Kidney (tissue), 13 donors: ENCODE measurements at regions not wholly inside any gene's neighbourhood (a gene's known extent, or its start where the extent isn't known, plus 50 kb on each side); places are given as distances from the start of the nearest gene placed in this dataset.

Source experiments
- DNase-seq, 5 donors: peaks; one replicate each; pipeline ENCODE4 v3.0.0-alpha.2; 2013 to 2020
- FAIRE-seq: peaks from 2 replicates; lab custom pipeline; 2012; peaks lifted over from hg19 to GRCh38; lab: Jason Lieb, UNC
- H3K27ac ChIP-seq, 2 donors: one replicate each; pipeline ENCODE4 v1.7.0; 2013; ENCODE audit warnings: low read depth in 2 of 2, low read length in 2 of 2, inconsistent platforms in 1 of 2
- H3K27me3 ChIP-seq: one replicate; pipeline ENCODE4 v1.7.1; 2013; ENCODE audit warnings: low read length, inconsistent platforms; ENCODE audit not compliant: control insufficient read depth, insufficient read depth
- H3K36me3 ChIP-seq, 3 donors: one replicate each; pipeline versions ENCODE4 v1.7.0 to v1.7.1; 2013; ENCODE audit warnings: low read length in 3 of 3, control low read depth in 1 of 3, inconsistent platforms in 1 of 3; ENCODE audit not compliant: insufficient read depth in 3 of 3, control insufficient read depth in 2 of 3
- H3K4me1 ChIP-seq, 3 donors: one replicate each; pipeline versions ENCODE4 v1.7.0 to v1.7.1; 2013; ENCODE audit warnings: low read length in 3 of 3, inconsistent platforms in 1 of 3, low read depth in 1 of 3; ENCODE audit not compliant: control insufficient read depth in 2 of 3, insufficient read depth in 2 of 3
- H3K4me3 ChIP-seq, 3 donors: one replicate each; pipeline versions ENCODE4 v1.7.0 to v1.8.1; 2013; ENCODE audit warnings: low read length in 3 of 3, control low read depth in 1 of 3, inconsistent platforms in 1 of 3
- H3K9ac ChIP-seq, 3 donors: one replicate each; pipeline versions ENCODE4 v1.7.0 to v1.7.1; 2013; ENCODE audit warnings: low read length in 3 of 3, control low read depth in 1 of 3, inconsistent platforms in 1 of 3
- H3K9me3 ChIP-seq, 3 donors: one replicate each; pipeline versions ENCODE4 v1.7.0 to v1.7.1; 2013; ENCODE audit warnings: low read length in 3 of 3, control low read depth in 1 of 3, inconsistent platforms in 1 of 3; ENCODE audit not compliant: control insufficient read depth in 2 of 3, insufficient read depth in 1 of 3
- intact Hi-C: fragments of 100-400 bp; cut with DNase I; formaldehyde crosslinking; loops from one replicate; pipeline ENCODE4 v1.11.1; 2022
- TF ChIP-seq, protein P1 (sequence below): IDR thresholded peaks from 3 replicates; pipeline ENCODE4 v1.5.1; 2012; ENCODE audit warnings: mild to moderate bottlenecking, moderate library complexity, borderline replicate concordance; ENCODE audit not compliant: insufficient read depth; ENCODE audit errors: extremely low read depth
- donor health status: control.
- donor health status: control.
- donor health status: control.
- donor health status: control.
- donor health status: control.
- donor health status: DM: yes; HTN: yes; CAD: no.
- donor health status: Normal renal cell carcinoma (clear cell type).

DNA sequence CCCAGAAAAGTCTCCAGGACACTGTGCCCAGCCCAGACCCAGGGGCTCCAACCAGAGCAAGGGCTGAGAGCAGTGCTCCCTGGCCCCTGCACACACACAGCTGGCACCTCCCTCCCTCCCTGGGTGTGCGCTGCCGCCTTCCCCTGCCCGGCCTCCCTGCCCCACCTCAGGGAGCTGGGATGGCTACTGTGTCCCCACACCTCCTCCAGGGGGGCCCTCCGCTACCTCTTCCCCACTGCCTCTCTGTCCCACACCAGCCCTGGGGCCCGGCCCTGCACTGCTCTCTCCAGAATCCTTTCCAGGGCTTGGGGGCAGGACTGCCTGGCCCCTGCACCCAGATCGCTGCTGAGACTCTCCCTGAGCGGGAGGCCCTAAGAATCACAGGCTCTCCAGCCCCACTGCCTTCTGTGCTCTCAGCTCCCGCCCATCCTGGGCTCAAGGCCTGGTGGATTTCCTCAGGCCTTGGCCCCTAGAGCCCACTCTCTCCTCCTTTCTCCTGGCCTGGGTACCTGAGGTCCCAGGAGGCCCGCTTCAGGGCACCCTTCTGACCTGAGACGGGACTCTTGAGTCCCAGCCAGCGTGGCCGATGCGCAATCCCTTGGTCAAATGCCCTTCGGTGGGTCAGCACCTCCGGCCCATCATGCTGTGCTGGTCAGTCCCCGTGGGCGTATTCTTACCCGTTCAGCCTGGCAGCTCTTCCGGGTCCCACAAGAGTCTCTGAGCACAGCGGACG, 276.8 kb upstream of the HDAC4 start:
- Histone ChIP-seq H3K36me3 (no peaks in the 10 kb centered on the region), H3K27me3 (no peaks in the 10 kb centered on the region), H3K9ac (no peak overlapping the region), H3K9me3 (peaks cover 0 to 4% (median 2%) of the 10 kb centered on the region in 3 donors), H3K4me3 (no peak overlapping the region), H3K27ac (no peak overlapping the region), H3K4me1 (no peaks in the 10 kb centered on the region)
- DNase-seq (peak in 2 of 5 donors; percentile 26 to 59), FAIRE-seq (no peak)
- TF ChIP-seq, protein P1, sequence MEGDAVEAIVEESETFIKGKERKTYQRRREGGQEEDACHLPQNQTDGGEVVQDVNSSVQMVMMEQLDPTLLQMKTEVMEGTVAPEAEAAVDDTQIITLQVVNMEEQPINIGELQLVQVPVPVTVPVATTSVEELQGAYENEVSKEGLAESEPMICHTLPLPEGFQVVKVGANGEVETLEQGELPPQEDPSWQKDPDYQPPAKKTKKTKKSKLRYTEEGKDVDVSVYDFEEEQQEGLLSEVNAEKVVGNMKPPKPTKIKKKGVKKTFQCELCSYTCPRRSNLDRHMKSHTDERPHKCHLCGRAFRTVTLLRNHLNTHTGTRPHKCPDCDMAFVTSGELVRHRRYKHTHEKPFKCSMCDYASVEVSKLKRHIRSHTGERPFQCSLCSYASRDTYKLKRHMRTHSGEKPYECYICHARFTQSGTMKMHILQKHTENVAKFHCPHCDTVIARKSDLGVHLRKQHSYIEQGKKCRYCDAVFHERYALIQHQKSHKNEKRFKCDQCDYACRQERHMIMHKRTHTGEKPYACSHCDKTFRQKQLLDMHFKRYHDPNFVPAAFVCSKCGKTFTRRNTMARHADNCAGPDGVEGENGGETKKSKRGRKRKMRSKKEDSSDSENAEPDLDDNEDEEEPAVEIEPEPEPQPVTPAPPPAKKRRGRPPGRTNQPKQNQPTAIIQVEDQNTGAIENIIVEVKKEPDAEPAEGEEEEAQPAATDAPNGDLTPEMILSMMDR, result no peak
- intact Hi-C loops, result no loop called here

DNA sequence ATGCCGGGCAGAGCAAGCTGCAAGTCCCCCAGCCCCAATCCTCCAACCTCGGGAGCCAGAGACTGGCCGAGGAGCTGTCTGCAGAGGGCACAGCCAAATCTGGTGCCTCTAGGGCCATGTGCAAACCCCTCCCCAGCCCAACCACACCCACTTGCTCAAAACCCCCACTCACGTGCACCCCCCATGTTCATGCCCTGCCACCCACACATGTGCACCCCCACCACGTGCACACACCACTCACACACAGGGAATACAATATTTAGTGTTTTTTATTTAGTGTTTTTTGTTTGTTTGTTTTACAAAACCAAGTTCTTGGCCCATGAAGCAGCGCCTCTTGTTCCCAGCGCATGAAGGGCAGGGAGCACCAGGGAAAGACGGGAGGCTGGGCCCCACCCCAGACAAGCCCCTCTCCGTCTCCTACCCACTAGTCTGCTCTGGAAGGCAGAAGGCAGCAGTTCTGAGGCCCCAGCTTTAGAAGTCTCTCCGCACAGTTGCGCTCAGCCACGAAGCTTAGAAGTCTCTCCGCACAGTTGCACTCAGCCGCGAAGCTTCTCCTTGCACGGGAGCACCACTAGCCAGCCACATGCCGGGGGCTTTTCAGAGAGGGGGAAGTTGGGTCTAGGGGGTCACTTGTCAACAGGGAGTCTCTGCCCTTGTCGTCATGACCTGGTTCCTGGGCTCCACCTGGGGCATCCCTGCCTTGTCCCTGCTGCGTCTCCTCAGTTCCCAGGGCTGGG, 276.1 kb upstream of the HDAC4 start:
- Histone ChIP-seq H3K4me3 (no peak overlapping the region), H3K36me3 (no peaks in the 10 kb centered on the region), H3K9me3 (no peaks in the 10 kb centered on the region), H3K27ac (no peak overlapping the region), H3K4me1 (no peaks in the 10 kb centered on the region), H3K27me3 (no peaks in the 10 kb centered on the region), H3K9ac (no peak overlapping the region)
- FAIRE-seq, result no peak
- DNase-seq, result peak in 2 of 5 donors; percentile 42 to 48
- intact Hi-C loops, result no loop called here
- TF ChIP-seq, protein P1, result no peak

DNA sequence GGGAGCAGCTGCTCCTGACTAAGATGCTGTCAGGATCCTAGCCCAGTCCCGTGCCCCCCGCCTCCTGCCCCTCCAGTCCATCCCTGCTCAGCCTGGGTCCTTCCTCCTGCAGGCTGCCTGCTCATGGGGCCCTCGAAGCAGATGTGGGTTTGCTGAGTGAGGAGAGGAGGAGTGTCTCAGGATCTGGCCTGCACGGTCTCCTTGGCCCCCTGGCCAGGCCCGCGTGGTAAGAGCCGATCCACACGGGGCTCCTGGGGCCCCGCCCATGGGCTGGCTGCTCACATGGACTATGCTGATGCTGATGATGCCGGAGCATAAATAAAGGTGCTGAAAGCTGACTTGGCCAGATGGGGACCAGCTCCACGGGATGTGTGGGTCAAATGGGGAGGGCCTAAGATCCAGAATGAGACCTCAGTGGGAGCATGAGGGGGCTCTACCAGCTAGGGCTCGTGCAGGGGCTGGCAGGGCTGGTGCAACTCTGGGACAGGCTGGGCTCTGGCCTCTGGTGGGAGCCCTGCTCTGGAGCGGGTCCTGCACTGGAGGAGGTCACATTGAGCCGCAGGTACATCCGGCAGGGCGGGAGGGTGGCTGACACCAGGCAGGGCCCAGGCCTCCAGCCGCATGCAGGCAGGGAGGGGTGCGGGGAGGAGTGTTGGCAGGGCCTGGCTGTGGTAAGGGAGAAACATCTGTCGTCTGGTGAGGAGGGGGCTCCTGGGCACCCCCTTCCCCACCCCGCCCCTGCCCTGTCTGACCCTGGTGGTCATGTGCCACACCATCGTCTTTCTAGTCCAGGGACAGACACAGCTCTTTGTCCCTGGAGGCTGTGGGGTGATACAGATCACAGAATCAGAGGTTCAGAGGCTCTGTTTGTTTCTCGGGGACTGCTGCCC, 275.3 kb upstream of the HDAC4 start:
- no peaks in the 10 kb centered on the region for H3K36me3 ChIP-seq
- FAIRE-seq, result no peak
- peak in 2 of 5 donors; percentile 29 to 48 for DNase-seq
- no peak overlapping the region for H3K9ac ChIP-seq
- no peak overlapping the region for H3K4me3 ChIP-seq
- H3K27ac ChIP-seq, result no peak overlapping the region
- no peaks in the 10 kb centered on the region for H3K27me3 ChIP-seq
- H3K9me3 ChIP-seq, result no peaks in the 10 kb centered on the region
- TF ChIP-seq, protein P1, result no peak
- intact Hi-C loops, result no loop called here
- H3K4me1 ChIP-seq, result no peaks in the 10 kb centered on the region
